Peyer's patch (tissue), 4 donors: ENCODE measurements at regions not wholly inside any gene's neighbourhood (a gene's known extent, or its start where the extent isn't known, plus 50 kb on each side); places are given as distances from the start of the nearest gene placed in this dataset.

ENCODE experiments used
- DNase-seq, 3 donors: peaks; one replicate each; pipeline ENCODE4 v3.0.0-alpha.2; 2017 to 2019
- H3K27ac ChIP-seq, 4 donors: fragments of 200-600 bp; sonication (generic); one replicate each; pipeline ENCODE4 v1.5.1; 2016 to 2019
- H3K27me3 ChIP-seq, 2 donors: fragments of 200-600 bp; sonication (generic); one replicate each; pipeline ENCODE4 v1.5.1; 2019
- H3K36me3 ChIP-seq, 3 donors: fragments of 200-600 bp; sonication (generic); one replicate each; pipeline ENCODE4 v1.5.1; 2016 to 2019
- H3K4me1 ChIP-seq, 4 donors: fragments of 200-600 bp; sonication (generic); one replicate each; pipeline ENCODE4 v1.5.1; 2016 to 2019
- H3K4me3 ChIP-seq, 4 donors: fragments of 200-600 bp; sonication (generic); 1 replicate in 3 of 4; 2 replicates in 1 of 4; pipeline ENCODE4 v1.5.1; 2016 to 2019; ENCODE audit warnings: mild to moderate bottlenecking in 1 of 4
- H3K9me3 ChIP-seq, 4 donors: fragments of 200-600 bp; sonication (generic); one replicate each; pipeline ENCODE4 v1.5.1; 2016 to 2019; ENCODE audit warnings: mild to moderate bottlenecking in 1 of 4
- CTCF ChIP-seq, 6 experiments: fragments of 450-650 bp in 4 of 6; fragments of 200-600 bp in 2 of 6; sonication (generic) in 1 of 6; IDR thresholded peaks; one replicate each; pipeline ENCODE4 v1.5.1; 2017 to 2019; ENCODE audit warnings: antibody characterized with exemption in 6 of 6, mild to moderate bottlenecking in 3 of 6, moderate library complexity in 1 of 6
- POLR2A ChIP-seq, 2 donors: fragments of 450-650 bp; IDR thresholded peaks; one replicate each; pipeline ENCODE4 v1.5.1; 2017; ENCODE audit warnings: antibody characterized with exemption in 2 of 2, mild to moderate bottlenecking in 2 of 2, moderate library complexity in 2 of 2

GRCh38 chr11:29553990-29554389 is 462.8 kb downstream of the KCNA4 start:
- TF ChIP-seq POLR2A (IDR thresholded peaks at IDR 0.05), result no peak
- no peak for TF ChIP-seq CTCF (IDR thresholded peaks at IDR 0.05)

GRCh38 chr11:29538339-29539036 is 478.3 kb downstream of the KCNA4 start:
- TF ChIP-seq CTCF (IDR thresholded peaks at IDR 0.05), result no peak
- no peak for TF ChIP-seq POLR2A (IDR thresholded peaks at IDR 0.05)
- no peak overlapping the region for H3K27ac ChIP-seq
- DNase-seq, result no peak
- no peaks in the 10 kb centered on the region for H3K27me3 ChIP-seq
- H3K36me3 ChIP-seq, result no peaks in the 10 kb centered on the region
- H3K4me1 ChIP-seq, result no peaks in the 10 kb centered on the region
- no peaks in the 10 kb centered on the region for H3K9me3 ChIP-seq
- H3K4me3 ChIP-seq, result no peak overlapping the region

More at GRCh38 chr11:29553990-29554389, 462.8 kb downstream of the KCNA4 start:
- Histone ChIP-seq H3K9me3 (no peaks in the 10 kb centered on the region), H3K27ac (no peak overlapping the region), H3K36me3 (no peaks in the 10 kb centered on the region), H3K27me3 (no peaks in the 10 kb centered on the region), H3K4me3 (no peak overlapping the region), H3K4me1 (no peaks in the 10 kb centered on the region)
- DNase-seq, result no peak

- Histone ChIP-seq H3K27me3 (no peaks in the 10 kb centered on the region), H3K4me3 (no peak overlapping the region), H3K36me3 (no peaks in the 10 kb centered on the region), H3K27ac (no peak overlapping the region), H3K9me3 (no peaks in the 10 kb centered on the region), H3K4me1 (no peaks in the 10 kb centered on the region)
- no peak for DNase-seq
- TF ChIP-seq CTCF (IDR thresholded peaks at IDR 0.05) (no peak), POLR2A (IDR thresholded peaks at IDR 0.05) (no peak)
These were observed 482.0 kb downstream of the KCNA4 start for GRCh38 chr11:29534836-29535235.

GRCh38 chr11:29530961-29531360 is 485.9 kb downstream of the KCNA4 start:
- Histone ChIP-seq H3K9me3 (no peaks in the 10 kb centered on the region), H3K27ac (no peak overlapping the region), H3K27me3 (no peaks in the 10 kb centered on the region), H3K36me3 (no peaks in the 10 kb centered on the region), H3K4me1 (no peaks in the 10 kb centered on the region), H3K4me3 (no peak overlapping the region)
- DNase-seq, result no peak
- TF ChIP-seq POLR2A (IDR thresholded peaks at IDR 0.05) (no peak), CTCF (IDR thresholded peaks at IDR 0.05) (no peak)

GRCh38 chr11:29527391-29527936 is 489.4 kb downstream of the KCNA4 start:
- DNase-seq, result no peak
- no peak for TF ChIP-seq CTCF (IDR thresholded peaks at IDR 0.05)
- TF ChIP-seq POLR2A (IDR thresholded peaks at IDR 0.05), result no peak
- no peak overlapping the region for H3K4me3 ChIP-seq
- no peaks in the 10 kb centered on the region for H3K36me3 ChIP-seq
- no peaks in the 10 kb centered on the region for H3K9me3 ChIP-seq
- no peaks in the 10 kb centered on the region for H3K27me3 ChIP-seq
- H3K27ac ChIP-seq, result no peak overlapping the region
- no peaks in the 10 kb centered on the region for H3K4me1 ChIP-seq
